ENCODE measurements at regions not wholly inside any gene's neighbourhood (a gene's known extent, or its start where the extent isn't known, plus 50 kb on each side); places are given as distances from the start of the nearest gene placed in this dataset.

DNA sequence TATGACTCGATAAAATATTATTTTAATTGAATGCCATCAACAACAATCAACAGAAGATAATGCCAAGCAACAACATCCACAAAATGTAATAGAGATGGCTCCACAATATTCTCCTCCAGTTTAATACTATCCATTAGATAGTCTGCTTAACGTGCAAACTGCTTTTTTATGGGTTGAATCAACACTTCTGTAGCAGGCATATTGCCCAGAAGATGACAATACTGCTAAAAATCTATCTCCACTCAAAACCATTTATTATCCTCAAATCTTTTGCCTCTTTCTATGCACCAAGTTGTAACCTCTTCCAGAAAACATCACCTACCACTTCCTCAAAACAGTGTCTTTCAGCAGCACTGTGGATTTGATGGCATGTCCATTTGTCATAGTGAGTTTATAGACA, 295.7 kb upstream of the LMCD1 start:
- no peak for DNase-seq

DNA sequence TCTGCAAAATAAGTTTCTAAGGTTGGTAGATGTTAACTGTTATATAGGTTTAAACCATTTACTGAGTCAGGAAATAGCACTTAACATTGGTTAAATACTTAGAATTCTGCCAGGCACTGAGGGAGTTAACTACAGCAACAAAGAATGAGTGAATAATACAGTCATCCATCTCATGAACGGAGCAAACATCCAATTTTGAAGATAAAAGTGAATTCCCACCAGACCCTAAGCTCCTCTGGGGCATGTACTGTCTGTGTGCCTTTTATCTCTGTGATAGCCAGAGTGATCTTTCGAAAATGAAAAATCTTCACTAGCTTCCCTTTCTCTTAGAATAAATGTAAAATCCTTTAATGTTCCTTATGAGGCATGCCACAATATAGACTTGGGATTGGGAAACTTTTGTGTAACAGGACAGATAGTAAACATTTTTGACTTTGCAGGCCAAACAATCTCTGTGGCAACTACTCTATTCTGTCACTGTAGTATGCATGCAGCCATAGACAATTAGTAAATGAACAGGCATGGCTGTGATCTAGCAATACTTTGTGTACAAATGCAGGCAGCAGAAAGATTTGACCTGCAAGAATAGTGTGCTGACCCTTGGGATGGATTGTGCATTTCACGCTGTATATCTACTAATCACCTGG, 294.5 kb upstream of the LMCD1 start:
- no peak for DNase-seq

DNA sequence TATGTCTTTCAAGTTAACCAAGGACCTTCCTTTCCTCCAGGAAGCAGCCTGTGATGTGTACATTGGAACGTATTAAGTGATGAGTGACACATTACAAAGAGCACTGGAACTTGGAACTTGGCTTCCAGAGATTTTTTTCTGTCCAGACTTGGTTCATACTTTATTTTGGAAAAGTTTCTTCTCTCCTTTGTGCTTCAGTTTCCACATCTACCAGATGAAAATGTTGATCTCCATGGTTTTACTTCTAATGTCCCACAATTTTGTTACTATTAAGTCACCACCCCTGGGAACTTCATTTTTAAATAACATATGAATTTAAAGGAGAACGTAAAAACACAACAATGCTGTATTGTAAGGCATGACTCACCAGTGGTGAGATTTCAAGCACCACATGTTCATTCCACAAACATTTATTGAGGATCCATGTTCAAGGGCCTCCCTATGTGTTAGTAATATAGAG, 290.7 kb upstream of the LMCD1 start:
- no peak for DNase-seq

DNA sequence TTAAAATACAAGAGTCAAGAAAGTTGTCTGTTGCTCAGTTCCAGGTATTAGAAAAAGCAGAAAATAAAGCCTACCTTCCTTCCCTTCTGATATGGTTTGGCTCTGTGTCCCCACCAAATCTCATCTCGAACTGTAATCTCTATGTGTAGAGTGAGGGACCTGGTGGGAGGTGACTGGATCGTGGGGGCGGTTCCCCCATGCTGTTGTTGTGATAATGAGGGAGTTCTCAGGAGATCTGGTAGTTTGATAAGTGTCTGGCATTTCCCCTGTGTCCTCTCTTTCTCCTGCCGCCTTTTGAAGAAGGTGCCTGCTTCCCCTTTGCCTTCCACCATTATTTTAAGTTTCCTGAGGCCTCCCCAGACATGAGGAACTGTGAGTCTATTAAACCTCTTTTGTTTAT, 288.8 kb upstream of the LMCD1 start:
- DNase-seq, result no peak

DNA sequence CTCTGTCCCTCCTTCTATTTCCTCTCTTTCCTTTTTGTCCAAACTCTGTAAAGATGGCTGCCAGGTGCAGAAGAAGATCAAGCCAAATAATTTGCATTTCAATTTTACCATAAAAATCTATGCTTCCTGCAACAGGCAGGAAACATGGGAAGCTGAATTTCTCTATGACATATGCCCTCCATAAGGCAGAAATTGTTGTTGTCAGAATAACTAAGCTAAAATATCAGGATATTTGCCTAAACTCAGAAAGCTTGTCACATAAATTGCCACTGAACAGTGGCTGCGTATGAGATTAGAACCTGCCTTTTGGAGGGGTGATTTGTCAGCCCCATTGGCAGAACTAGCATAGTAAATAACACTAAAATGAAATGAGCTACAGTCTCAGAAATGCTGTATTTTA, 288.3 kb upstream of the LMCD1 start:
- no peak for DNase-seq

- no peak for DNase-seq
These were observed 285.8 kb upstream of the LMCD1 start for GRCh38 chr3:8215821-8216220.

DNA sequence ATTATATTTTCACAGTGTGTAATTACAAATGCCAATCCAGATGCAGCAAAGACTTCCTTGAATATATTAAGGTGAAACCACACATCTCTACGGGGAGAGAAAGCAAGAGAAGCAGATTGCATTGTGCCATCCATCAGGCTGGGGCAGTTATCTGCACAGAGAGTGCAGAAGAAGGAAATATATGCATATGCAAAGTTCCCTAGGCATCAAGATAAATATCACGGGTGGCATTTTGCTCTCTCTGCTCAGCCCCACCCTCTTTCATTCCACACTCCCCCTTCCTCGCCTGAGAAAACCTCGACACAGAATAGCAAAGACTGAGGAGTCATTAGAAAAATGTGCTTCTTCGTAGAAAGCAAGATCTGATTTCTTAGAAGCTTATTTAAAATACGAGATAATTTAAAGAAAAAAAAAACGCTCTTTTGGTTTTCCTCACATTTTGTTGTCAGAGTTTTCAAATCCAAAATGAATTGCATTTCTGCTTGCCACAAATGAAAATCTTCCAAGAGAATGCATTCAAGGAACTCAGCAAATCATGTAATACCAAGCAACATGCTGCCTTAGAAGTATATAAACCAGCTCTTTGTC, 283.2 kb upstream of the LMCD1 start:
- DNase-seq, result no peak

DNA sequence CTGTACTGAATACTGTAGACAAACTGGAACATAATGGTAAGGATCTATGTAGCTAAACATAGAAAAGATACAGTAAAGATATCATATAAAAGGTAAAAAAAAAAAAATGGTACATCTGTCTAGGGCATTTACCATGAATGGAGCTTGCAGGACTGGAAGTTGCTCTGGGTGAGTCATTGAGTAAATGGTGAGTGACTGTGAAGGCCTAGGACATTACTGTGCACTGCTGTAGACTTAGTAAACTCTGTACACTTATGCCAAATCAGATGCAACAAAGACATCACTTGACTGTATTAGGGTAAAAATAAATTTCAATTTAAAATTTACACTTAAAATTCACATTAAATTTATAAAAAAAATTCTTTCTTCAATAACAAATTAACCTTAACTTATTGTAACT, 281.3 kb upstream of the LMCD1 start:
- no peak for DNase-seq

DNA sequence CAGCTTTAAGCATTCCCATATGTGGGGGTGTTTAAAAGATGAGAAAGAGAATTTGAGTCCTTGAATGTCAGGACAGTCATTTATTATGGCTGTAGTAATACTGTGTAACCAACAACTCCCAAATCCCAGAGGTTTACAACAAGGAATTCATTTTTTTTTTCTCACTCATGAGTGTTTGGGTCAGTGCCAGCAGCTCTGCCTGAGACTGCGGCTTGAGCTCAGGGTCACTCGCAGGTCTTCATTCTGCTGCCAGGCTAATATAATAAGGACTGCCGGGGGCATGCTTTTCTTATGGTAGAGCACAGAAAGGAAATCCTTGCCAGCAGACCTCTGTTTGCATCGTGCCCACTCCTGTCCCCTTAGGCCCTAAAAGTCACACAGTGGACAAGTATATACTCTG, 277.9 kb upstream of the LMCD1 start:
- DNase-seq, result no peak

DNA sequence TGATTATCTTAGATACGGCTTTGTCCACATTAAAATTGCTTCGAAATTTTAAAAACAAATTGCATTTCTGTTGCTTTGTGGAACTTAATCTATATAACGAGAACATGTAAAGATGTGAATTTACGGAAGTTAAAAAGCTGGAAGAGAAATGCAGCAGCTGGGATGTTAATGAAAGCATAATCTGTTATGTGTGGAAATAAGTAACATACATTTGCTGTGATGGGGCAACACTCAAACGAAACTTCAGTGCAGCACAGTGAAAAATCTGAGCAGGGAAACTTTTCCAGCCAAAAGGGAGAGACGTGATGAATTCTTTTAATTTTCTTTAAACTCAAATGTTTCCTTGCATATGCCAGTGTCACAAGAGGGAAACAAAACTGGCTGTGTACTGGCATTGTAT, 276.7 kb upstream of the LMCD1 start:
- DNase-seq, result no peak

DNA sequence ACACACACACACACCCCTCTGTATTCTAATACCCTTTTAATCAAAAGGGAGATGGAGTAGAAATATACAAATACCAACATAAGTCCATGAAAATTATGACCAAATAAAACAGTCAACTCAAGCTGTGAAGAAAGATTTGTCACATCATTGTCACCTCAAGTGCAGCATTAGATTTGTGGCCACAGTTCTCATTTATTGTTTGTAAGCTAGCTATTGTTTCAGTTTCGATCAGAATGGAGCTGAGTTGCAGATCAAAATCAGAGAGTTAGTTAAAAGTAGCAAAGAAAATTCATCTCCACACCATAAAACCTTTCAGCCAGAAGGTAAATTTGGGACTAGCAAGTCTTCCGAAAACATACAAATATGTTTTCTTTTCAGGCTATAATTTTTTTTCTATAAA, 267.7 kb upstream of the LMCD1 start:
- DNase-seq, result no peak

DNA sequence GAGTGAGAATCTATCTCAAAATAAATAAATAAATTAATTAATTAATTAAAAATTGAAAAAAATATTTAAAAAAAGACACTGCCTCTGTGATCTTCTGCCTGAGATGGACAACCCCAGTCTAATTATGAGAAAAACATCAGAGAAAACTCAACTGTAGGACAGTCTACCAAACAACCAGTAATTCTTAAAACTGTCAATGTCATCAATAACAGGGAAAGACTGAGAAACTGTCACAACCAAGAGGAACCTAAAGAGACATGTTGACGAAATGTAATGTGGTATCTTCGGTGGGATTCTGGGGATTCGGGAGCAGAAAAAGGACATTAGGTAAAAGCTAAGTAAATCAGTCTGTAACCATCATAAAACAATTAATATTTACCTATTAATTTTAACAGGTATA, 265.4 kb upstream of the LMCD1 start:
- no peak for DNase-seq

DNA sequence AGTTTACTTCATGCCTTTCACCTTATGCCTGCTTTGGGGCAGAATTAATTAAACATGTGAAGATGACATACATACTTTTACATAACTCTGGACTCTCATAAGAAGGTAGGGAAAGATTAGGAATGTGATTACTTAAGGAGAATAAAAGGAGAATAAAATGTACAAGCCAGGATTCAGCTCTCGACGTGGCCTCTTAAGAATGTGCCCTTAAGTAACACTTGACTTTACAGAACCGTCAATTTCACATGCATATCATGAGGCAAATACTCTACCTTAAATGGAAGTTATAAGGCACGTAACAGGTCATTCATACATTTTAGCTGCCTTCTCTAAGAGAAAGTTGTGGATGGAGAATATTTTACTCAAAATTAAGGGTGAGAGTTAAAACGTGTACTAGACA, 263.7 kb upstream of the LMCD1 start:
- DNase-seq, result no peak

DNA sequence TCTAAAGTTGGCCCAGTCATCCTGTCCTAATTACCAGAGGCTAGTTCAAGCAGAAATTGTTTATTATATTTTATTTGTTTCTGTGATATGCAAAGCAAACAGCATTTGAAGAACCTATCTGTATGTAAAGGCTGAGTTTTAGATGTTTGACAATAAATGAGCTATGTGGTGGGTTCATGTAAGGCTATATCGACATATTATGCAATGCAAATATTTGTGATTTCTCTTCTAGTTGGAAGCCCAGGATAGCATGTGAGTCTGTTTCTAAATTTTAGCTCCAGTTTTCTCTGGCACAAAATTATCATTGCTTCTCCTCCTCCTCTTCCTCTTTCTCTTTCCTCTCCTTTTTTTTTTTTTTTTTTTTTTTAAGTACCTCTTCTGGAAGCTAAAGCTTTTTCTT, 263.2 kb upstream of the LMCD1 start:
- DNase-seq, result no peak

DNA sequence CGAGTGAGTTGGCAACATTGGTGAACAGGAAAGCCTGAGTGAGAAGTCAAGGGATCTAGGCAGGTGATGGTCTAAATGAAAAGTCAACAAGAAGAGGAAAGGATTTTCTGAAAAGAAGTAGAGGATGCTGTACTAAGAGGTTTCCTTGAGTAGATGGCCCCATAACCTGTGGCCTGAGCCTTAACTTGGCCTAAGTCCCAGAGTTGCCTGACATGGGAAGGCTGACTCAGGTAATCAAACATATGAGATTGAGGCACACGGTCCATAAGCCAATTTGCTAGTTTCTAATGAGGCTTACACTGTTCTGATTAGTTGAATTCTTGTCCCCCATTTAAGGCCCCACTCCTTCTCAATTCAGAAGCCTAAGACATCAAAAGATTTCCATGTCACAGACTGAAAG, 262.5 kb upstream of the LMCD1 start:
- no peak for DNase-seq

DNA sequence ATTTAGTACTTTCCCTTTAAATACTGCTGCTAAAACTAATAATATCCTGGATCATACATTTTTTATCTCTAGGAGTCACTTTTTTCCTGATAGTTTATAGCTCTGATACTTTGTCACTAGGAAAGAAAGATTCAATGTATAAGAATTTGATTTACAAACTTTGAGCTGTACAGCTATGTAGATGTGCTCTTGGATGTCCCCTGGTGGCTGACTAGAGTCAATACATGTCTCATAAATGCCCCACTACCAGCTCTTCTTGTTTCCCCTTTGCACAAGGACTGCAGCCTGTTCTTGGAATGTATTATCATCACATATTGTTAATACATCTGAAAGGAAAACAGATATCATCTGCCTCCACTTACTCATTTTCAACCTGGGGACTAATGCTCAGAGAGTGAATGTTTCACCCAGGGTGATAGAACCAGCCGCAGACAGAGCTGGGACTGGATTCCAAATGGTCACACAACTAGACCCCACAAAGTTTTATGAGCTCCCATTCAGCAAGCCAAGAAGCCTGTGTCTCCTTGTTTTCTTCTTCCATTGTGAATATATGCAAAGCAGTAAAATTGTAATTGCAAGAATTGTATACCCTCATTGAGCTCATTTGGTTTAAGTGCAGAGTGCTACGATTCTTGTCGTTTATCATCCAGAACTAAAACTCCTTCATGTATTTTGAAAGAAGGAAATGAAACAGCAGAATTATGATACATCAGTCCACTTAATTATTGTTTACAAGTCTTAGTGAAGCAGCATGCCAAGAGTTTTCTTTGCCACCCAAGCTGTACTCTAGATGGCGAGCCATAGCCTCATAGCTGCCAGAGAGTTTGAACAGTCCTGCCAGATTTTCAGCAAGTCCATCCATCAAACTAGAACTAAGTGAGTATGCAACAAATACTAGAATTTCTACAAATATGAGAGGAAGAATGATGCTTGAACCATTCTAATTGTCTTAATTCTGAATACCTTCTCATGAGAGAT, 261.6 kb upstream of the LMCD1 start:
- DNase-seq, result peak; percentile 16

DNA sequence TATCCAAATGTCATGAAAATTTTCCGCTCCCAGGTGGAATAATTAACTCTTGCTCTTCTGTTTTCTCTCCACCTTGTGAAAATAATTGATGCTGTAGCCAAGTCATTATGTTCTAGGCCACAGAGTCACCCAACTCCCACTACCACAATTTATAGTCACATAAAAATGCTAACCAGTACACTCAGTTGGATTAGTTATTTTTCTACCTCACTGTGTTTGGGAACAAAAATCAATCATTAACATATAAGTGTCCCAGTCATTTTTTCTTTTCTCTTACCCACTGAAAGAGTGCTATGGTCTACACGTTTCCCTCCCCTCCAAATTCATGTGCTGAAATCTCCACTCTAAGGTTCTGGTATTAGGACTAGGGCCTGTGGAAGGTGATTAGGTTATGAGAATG, 255.6 kb upstream of the LMCD1 start:
- no peak for DNase-seq

- DNase-seq, result no peak
These were observed 248.4 kb upstream of the LMCD1 start for GRCh38 chr3:8253201-8253600.

DNA sequence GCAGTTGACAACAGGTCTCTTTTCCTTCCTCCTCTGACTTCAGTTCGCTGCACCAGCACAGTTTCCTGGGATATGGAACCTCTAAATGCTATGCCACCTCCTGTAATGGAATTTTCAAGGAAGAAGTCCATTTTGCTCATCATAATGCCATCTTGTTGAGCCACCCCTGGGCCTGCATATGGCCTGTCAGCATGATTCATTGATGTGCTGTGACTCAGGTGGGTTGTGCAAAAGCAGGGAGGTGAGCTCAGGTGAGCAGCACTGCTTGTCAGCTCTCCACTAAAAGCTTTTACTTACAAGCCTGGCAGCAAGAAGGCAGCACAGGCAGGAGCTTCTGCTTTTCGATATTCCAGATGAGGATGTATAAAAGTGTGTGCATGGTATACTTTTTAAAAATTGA, 247.1 kb upstream of the LMCD1 start:
- DNase-seq, result no peak

GRCh38 chr3:8255725-8256124, 245.9 kb upstream of the LMCD1 start:
- DNase-seq, result no peak

- no peak for DNase-seq
These were observed 245.1 kb upstream of the LMCD1 start for GRCh38 chr3:8256441-8257071.

DNA sequence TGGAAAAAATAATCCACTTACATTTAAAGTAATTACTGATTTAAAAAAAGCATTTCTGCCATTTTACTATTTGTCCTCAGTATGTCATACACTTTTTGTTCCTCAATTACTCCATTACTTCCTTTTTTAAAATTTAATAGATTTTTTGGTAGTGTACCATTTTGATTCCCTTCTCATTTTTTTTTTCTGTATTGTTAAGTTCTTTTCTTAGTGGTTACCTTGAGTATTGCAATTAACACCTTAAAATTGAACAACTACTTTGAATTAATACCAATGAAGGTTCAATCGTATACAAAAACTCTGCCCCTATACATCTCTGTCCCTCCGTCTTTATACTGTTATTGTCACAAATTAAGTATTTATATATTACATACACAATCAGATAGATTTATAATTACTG, 240.6 kb upstream of the LMCD1 start:
- DNase-seq, result no peak

DNA sequence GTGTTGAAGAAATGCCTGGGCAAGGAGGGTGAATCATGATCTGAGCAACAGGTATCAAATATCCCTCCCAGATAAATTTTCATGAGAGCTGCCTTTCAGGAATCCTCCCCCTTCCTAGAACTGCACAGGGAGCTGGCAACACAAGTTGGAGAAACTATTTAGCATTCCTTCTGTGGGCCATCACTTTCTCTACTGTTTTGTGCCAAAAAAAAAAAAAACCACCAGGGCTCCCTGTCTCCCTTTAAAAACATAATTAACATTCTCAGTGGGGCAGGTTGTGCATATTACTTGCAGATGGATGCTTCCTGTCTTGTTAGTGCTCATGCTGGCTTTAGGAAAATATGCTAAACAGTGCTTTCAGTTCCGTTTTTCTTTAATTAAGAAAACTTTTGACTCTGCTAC, 234.9 kb upstream of the LMCD1 start:
- no peak for DNase-seq

DNA sequence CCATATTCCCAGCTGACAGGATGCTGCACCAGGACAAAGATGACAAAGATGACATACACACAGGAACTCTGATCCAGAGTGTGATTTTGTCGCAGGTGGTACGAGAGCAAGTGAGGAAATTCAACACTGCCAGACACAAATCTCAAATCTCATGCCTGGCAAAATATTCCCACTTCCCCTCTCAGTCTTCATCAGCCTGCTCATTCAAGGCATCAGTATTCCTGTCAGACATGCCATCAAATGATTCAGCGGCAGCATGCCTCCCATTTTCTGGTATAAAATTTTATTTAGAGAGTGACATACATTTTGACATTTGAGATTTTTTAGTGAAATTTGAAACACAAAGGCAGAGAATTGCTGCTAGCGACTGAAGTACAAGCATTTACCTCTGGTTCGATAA, 228.1 kb upstream of the LMCD1 start:
- no peak for DNase-seq
